Spleen (tissue), 7 donors: ENCODE measurements at regions not wholly inside any gene's neighbourhood (a gene's known extent, or its start where the extent isn't known, plus 50 kb on each side); places are given as distances from the start of the nearest gene placed in this dataset.

Source experiments
- CTCF ChIP-seq, 11 experiments: fragments of 200-600 bp in 7 of 11; fragments of 450-650 bp in 4 of 11; sonication (generic) in 4 of 11; IDR thresholded peaks in 8 of 11; conservative IDR thresholded peaks in 3 of 11; 1 replicate in 7 of 11; 2 replicates in 4 of 11; pipeline versions ENCODE4 v1.4.0 to v1.8.0; 2016 to 2021; ENCODE audit warnings: antibody characterized with exemption in 11 of 11, inconsistent platforms in 4 of 11, mild to moderate bottlenecking in 1 of 11
- POLR2A ChIP-seq, 3 donors: fragments of 450-650 bp; IDR thresholded peaks; one replicate each; pipeline ENCODE4 v1.5.1; 2017; ENCODE audit warnings: antibody characterized with exemption in 3 of 3, mild to moderate bottlenecking in 1 of 3
- POLR2AphosphoS5 ChIP-seq, 3 donors: sonication (generic); formaldehyde crosslinking; IDR thresholded peaks; one replicate each; pipeline ENCODE4 v1.5.1; 2017; ENCODE audit warnings: antibody characterized with exemption in 3 of 3
- donor health status: DM: no; HTN: no; CAD: no; lungs with moderate emphysema.
- donor health status: DM: no; HTN: no; CAD: no.
- donor health status: DM: no; HTN: no; CAD: no.

- TF ChIP-seq POLR2AphosphoS5 (IDR thresholded peaks at IDR 0.05) = no peak
- TF ChIP-seq CTCF (IDR thresholded peaks at IDR 0.05 in 8 of 11, conservative IDR thresholded peaks at IDR 0.05 in 3 of 11) = no peak
- no peak for TF ChIP-seq POLR2A (IDR thresholded peaks at IDR 0.05)
These were observed 1110.2 kb downstream of the GALC start for GRCh38 chr14:86882818-86883217.
